ENCODE measurements at regions not wholly inside any gene's neighbourhood (a gene's known extent, or its start where the extent isn't known, plus 50 kb on each side); places are given as distances from the start of the nearest gene placed in this dataset.
"Not testable (repeated sequence)": the region's sequence is repeated elsewhere in the genome, so short reads cannot be mapped to it uniquely, and the experiment has no call there.

- not testable (repeated sequence) for TF ChIP-seq CTCF, POLR2A (IDR thresholded peaks at IDR 0.05)
Measured at GRCh38 chr22:22116997-22117770, 127.4 kb upstream of the VPREB1 start.
